Testis (tissue), 2 donors: ENCODE measurements at regions not wholly inside any gene's neighbourhood (a gene's known extent, or its start where the extent isn't known, plus 50 kb on each side); places are given as distances from the start of the nearest gene placed in this dataset.

ENCODE experiments used
- DNase-seq: peaks from one replicate; pipeline ENCODE4 v3.0.0-alpha.2; 2019
- H3K27ac ChIP-seq, 2 donors: fragments of 200-600 bp; sonication (generic); one replicate each; pipeline ENCODE4 v1.5.1; 2019
- H3K27me3 ChIP-seq: fragments of 200-600 bp; sonication (generic); one replicate; pipeline ENCODE4 v1.5.1; 2019
- H3K36me3 ChIP-seq: fragments of 200-600 bp; sonication (generic); one replicate; pipeline ENCODE4 v1.5.1; 2017; ENCODE audit warnings: low read depth; ENCODE audit errors: missing control alignments
- H3K4me1 ChIP-seq: fragments of 200-600 bp; sonication (generic); one replicate; pipeline ENCODE4 v1.5.1; 2019
- H3K4me3 ChIP-seq, 2 donors: fragments of 200-600 bp; sonication (generic); one replicate each; pipeline ENCODE4 v1.5.1; 2017 to 2019
- H3K9me3 ChIP-seq: fragments of 200-600 bp; sonication (generic); one replicate; pipeline ENCODE4 v1.5.1; 2017
- CTCF ChIP-seq, 3 experiments: fragments of 450-650 bp in 2 of 3; fragments of 200-600 bp in 1 of 3; sonication (generic) in 1 of 3; IDR thresholded peaks; one replicate each; pipeline ENCODE4 v1.5.1; 2016 to 2019; ENCODE audit warnings: antibody characterized with exemption in 3 of 3, mild to moderate bottlenecking in 2 of 3, moderate library complexity in 1 of 3
- POLR2A ChIP-seq: fragments of 450-650 bp; IDR thresholded peaks from one replicate; pipeline ENCODE4 v1.6.1; 2017; ENCODE audit warnings: antibody characterized with exemption, mild to moderate bottlenecking, moderate library complexity
- WGBS, 2 donors: methylation state at CpG; one replicate each; pipeline ENCODE4 v1.1.5; 2018; 5-methylcytosine and 5-hydroxymethylcytosine counted together
- intact Hi-C: fragments of 100-400 bp; cut with DNase I; formaldehyde crosslinking; loops from one replicate; pipeline ENCODE4 v1.15.1; 2023; ENCODE audit warnings: low total_unique reads

GRCh38 chr2:234293973-234294372 is 202.9 kb downstream of the ARL4C start:
- 79 to 86% methylated on average over 4 of the region's 4 CpGs for WGBS, 2 donors
- no peak for TF ChIP-seq POLR2A
- TF ChIP-seq CTCF (IDR thresholded peaks at IDR 0.05): no peak
- Histone ChIP-seq H3K4me1 (no peaks in the 10 kb centered on the region), H3K36me3 (no peaks in the 10 kb centered on the region), H3K9me3 (no peaks in the 10 kb centered on the region), H3K27ac (no peak overlapping the region), H3K4me3 (no peak overlapping the region), H3K27me3 (no peaks in the 10 kb centered on the region)
- no peak for DNase-seq
- intact Hi-C loops: no loop called here

- TF ChIP-seq CTCF (IDR thresholded peaks at IDR 0.05) (no peak), POLR2A (no peak)
- no peak for DNase-seq
- Histone ChIP-seq H3K9me3 (no peaks in the 10 kb centered on the region), H3K36me3 (no peaks in the 10 kb centered on the region), H3K4me1 (no peaks in the 10 kb centered on the region), H3K27me3 (no peaks in the 10 kb centered on the region), H3K27ac (no peak overlapping the region), H3K4me3 (no peak overlapping the region)
- intact Hi-C loops: no loop called here
Measured at GRCh38 chr2:234292962-234293243, 204.0 kb downstream of the ARL4C start.

GRCh38 chr2:234292205-234292961 is 204.5 kb downstream of the ARL4C start:
- Histone ChIP-seq H3K27ac (no peak overlapping the region), H3K27me3 (no peaks in the 10 kb centered on the region), H3K36me3 (no peaks in the 10 kb centered on the region), H3K4me3 (no peak overlapping the region), H3K9me3 (no peaks in the 10 kb centered on the region), H3K4me1 (no peaks in the 10 kb centered on the region)
- intact Hi-C loops: no loop called here
- 80 to 85% methylated on average over 10 of the region's 10 CpGs for WGBS, 2 donors
- TF ChIP-seq CTCF (IDR thresholded peaks at IDR 0.05): no peak
- no peak for TF ChIP-seq POLR2A
- no peak for DNase-seq

- no peak for DNase-seq
- no peak overlapping the region for H3K27ac ChIP-seq
- no peaks in the 10 kb centered on the region for H3K9me3 ChIP-seq
- TF ChIP-seq POLR2A: no peak
- no peak for TF ChIP-seq CTCF (IDR thresholded peaks at IDR 0.05)
- 48 to 58% methylated on average over 5 of the region's 5 CpGs for WGBS, 2 donors
- no peaks in the 10 kb centered on the region for H3K4me1 ChIP-seq
- intact Hi-C loops: no loop called here
- no peaks in the 10 kb centered on the region for H3K36me3 ChIP-seq
- H3K4me3 ChIP-seq: no peak overlapping the region
- H3K27me3 ChIP-seq: no peaks in the 10 kb centered on the region
Measured at GRCh38 chr2:234291765-234292204, 205.1 kb downstream of the ARL4C start.

- DNase-seq: peak; percentile 34
- H3K4me1 ChIP-seq: no peaks in the 10 kb centered on the region
- 74 to 82% methylated on average over 10 of the region's 10 CpGs for WGBS, 2 donors
- no peaks in the 10 kb centered on the region for H3K9me3 ChIP-seq
- intact Hi-C loops: no loop called here
- H3K36me3 ChIP-seq: no peaks in the 10 kb centered on the region
- H3K27me3 ChIP-seq: no peaks in the 10 kb centered on the region
- H3K4me3 ChIP-seq: no peak overlapping the region
- no peak overlapping the region for H3K27ac ChIP-seq
- no peak for TF ChIP-seq POLR2A
- no peak for TF ChIP-seq CTCF (IDR thresholded peaks at IDR 0.05)
Measured at GRCh38 chr2:234290671-234291070, 206.2 kb downstream of the ARL4C start.
